GM12864 (cell line): ENCODE measurements at regions not wholly inside any gene's neighbourhood (a gene's known extent, or its start where the extent isn't known, plus 50 kb on each side); places are given as distances from the start of the nearest gene placed in this dataset.

Experiments
- DNase-seq: peaks from one replicate; pipeline ENCODE4 v3.0.0-alpha.2; 2011; ENCODE audit warnings: low read depth
- H3K4me3 ChIP-seq: 2 replicates; pipeline ENCODE4 v1.5.1; 2011; ENCODE audit warnings: mild to moderate bottlenecking, low read depth, low read length, control low read depth
- TF ChIP-seq, protein P1 (sequence below): IDR thresholded peaks from 2 replicates; pipeline ENCODE4 v1.5.1; 2011; ENCODE audit warnings: low read depth, mild to moderate bottlenecking, moderate library complexity, low read length, control low read depth, inconsistent platforms; ENCODE audit errors: missing control alignments

GRCh38 chr12:75585330-75585729 lies 73.9 kb upstream of the KRR1 start:
- no peak overlapping the region for H3K4me3 ChIP-seq
- TF ChIP-seq, protein P1, sequence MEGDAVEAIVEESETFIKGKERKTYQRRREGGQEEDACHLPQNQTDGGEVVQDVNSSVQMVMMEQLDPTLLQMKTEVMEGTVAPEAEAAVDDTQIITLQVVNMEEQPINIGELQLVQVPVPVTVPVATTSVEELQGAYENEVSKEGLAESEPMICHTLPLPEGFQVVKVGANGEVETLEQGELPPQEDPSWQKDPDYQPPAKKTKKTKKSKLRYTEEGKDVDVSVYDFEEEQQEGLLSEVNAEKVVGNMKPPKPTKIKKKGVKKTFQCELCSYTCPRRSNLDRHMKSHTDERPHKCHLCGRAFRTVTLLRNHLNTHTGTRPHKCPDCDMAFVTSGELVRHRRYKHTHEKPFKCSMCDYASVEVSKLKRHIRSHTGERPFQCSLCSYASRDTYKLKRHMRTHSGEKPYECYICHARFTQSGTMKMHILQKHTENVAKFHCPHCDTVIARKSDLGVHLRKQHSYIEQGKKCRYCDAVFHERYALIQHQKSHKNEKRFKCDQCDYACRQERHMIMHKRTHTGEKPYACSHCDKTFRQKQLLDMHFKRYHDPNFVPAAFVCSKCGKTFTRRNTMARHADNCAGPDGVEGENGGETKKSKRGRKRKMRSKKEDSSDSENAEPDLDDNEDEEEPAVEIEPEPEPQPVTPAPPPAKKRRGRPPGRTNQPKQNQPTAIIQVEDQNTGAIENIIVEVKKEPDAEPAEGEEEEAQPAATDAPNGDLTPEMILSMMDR, result no peak
- no peak for DNase-seq

- no peak overlapping the region for H3K4me3 ChIP-seq
- DNase-seq, result no peak
- TF ChIP-seq, protein P1, result no peak
These were observed 71.9 kb upstream of the KRR1 start for GRCh38 chr12:75583355-75583754.

- no peak for DNase-seq
- TF ChIP-seq, protein P1, result no peak
These were observed 70.1 kb upstream of the KRR1 start for GRCh38 chr12:75581515-75581914.

GRCh38 chr12:75579552-75579951 lies 68.1 kb upstream of the KRR1 start:
- TF ChIP-seq, protein P1, result no peak
- no peak overlapping the region for H3K4me3 ChIP-seq
- DNase-seq, result no peak

More at GRCh38 chr12:75581515-75581914, 70.1 kb upstream of the KRR1 start:
- H3K4me3 ChIP-seq, result no peak overlapping the region

DNA sequence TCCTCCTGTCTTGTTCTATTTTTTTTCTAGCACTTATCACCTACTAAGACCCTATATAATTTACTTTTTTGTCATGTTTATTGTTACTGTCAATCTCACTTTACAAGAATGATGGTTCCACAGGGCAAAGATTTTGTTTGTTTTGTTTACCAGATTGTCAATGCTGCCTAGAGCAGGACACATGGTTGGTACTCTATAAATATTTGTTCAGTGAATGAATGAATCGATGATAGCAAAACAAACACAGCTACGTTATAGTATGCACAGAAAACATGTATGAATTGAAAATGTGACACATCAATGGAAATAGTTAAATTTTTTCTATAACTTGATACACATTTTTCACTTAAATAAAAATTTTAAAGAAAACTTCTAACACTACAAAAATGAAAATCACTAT lies 67.1 kb upstream of the KRR1 start:
- H3K4me3 ChIP-seq, result no peak overlapping the region
- TF ChIP-seq, protein P1, result no peak
- no peak for DNase-seq

DNA sequence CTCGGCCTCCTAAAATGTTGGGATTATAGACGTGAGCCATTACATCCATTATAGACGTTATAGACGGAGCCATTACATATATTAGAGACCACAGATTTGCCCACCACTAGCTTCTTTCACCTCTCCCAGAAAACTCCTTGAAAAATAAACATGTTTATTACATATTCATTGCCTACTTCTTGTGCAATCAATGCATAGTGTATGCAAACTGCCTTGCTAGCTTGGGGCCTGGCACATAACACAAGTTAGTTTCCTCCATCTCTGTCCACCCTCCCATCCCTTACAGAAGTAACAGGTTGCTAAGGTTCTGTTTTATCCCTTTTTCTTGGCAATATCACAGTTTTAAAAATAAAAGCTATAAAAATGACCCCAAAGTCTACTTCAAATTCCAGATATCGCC lies 66.4 kb upstream of the KRR1 start:
- TF ChIP-seq, protein P1, result no peak

DNA sequence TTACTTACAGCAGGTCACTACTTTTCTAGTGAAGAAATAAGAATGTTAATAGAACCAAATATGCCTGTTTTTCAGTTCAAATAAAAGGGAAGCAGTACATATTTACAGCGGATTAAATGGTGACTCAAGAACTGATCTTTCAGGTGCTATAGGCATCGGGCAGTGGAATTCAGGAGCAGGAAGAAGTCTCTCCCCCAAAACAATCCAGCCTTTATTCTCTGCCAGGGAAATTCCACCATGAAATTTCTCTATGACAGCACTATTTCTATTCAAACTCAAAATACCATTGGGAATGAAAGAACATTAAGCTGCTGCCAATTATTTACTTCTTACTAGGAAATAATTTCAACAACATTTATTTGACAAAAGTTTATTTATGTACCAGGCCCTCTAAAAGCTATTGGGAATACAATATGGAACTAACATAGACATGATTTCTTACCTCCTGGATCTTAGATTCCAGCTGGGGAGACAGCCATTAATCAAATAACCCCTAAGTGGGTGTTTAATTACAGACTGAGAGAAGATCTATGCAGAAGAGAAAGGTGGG lies 60.3 kb upstream of the KRR1 start:
- TF ChIP-seq, protein P1, result no peak

More for the DNA sequence above, 66.4 kb upstream of the KRR1 start:
- H3K4me3 ChIP-seq, result no peak overlapping the region
- no peak for DNase-seq

More for the DNA sequence above, 60.3 kb upstream of the KRR1 start:
- no peak overlapping the region for H3K4me3 ChIP-seq
- no peak for DNase-seq
